MG63 (cell line): ENCODE measurements at regions not wholly inside any gene's neighbourhood (a gene's known extent, or its start where the extent isn't known, plus 50 kb on each side); places are given as distances from the start of the nearest gene placed in this dataset.

Experiments
- DNase-seq: peaks from one replicate; pipeline ENCODE4 v3.0.0-alpha.2; 2020
- H3K27me3 ChIP-seq: fragments of 250-450 bp; sonication (Bioruptor Pico); 2 replicates; pipeline ENCODE4 v1.5.1; 2020; ENCODE audit warnings: mild to moderate bottlenecking, moderate library complexity
- H3K36me3 ChIP-seq: fragments of 250-450 bp; sonication (Bioruptor Pico); 2 replicates; pipeline ENCODE4 v1.5.1; 2020; ENCODE audit warnings: mild to moderate bottlenecking, moderate library complexity
- H3K4me3 ChIP-seq: fragments of 250-450 bp; sonication (Bioruptor Pico); 2 replicates; pipeline ENCODE4 v1.5.1; 2020; ENCODE audit warnings: mild to moderate bottlenecking, moderate library complexity
- H3K9me3 ChIP-seq: fragments of 250-450 bp; sonication (Bioruptor Pico); 2 replicates; pipeline ENCODE4 v1.5.1; 2020; ENCODE audit warnings: mild to moderate bottlenecking, moderate library complexity

- no peaks in the 10 kb centered on the region for H3K36me3 ChIP-seq
- H3K9me3 ChIP-seq: no peaks in the 10 kb centered on the region
- no peak overlapping the region for H3K4me3 ChIP-seq
- DNase-seq: no peak
- no peaks in the 10 kb centered on the region for H3K27me3 ChIP-seq
Observed at GRCh38 chr3:34365771-34366170, 567.3 kb downstream of the PDCD6IP start.

DNA sequence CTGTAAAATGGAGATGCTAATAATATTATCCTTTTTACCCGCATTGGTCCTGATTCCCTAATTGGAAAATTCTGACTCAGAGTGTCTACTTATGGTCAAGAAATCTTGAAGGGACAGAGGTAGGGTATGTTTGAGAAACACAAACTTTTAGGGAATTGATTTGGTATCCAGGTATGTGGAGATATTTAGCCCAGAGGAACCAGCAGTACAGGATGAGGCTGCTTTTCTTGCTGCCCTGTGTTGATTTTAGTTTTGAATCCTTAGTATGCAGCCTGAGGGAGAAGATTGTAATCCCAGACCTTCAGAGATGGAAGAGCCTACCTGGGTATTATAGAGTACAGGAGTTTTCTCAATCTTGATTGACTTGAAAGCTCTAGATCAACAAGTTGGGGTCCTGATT is 569.1 kb downstream of the PDCD6IP start:
- Histone ChIP-seq H3K4me3 (no peak overlapping the region), H3K9me3 (no peaks in the 10 kb centered on the region), H3K36me3 (no peaks in the 10 kb centered on the region), H3K27me3 (no peaks in the 10 kb centered on the region)
- DNase-seq: no peak

- Histone ChIP-seq H3K36me3 (no peaks in the 10 kb centered on the region), H3K9me3 (no peaks in the 10 kb centered on the region), H3K4me3 (no peak overlapping the region), H3K27me3 (no peaks in the 10 kb centered on the region)
- no peak for DNase-seq
Observed at GRCh38 chr3:34374521-34374920, 576.1 kb downstream of the PDCD6IP start.

DNA sequence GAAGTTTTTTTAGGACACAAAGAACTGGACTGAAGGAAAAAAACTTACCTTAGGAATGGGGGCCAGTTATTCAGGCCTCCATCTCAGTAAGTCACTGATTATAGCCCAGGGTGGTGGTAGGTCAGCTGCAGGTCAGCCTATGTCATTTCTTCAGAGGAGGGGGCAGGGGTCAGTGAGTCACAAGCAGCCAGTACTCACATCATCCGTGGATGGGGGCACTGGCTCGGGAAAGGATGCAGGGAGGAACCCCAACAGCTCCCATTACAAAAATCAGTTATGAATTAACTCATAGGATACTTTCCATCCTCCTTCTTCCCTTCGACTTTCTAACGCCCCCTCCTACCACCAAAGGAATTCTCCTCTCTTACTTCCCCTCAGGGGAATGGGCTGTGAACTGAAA is 578.3 kb downstream of the PDCD6IP start:
- H3K9me3 ChIP-seq: no peaks in the 10 kb centered on the region
- no peak overlapping the region for H3K4me3 ChIP-seq
- DNase-seq: no peak
- H3K36me3 ChIP-seq: no peaks in the 10 kb centered on the region
- no peaks in the 10 kb centered on the region for H3K27me3 ChIP-seq

GRCh38 chr3:34377961-34378360 is 579.5 kb downstream of the PDCD6IP start:
- Histone ChIP-seq H3K27me3 (no peaks in the 10 kb centered on the region), H3K9me3 (no peaks in the 10 kb centered on the region), H3K4me3 (no peak overlapping the region), H3K36me3 (no peaks in the 10 kb centered on the region)
- no peak for DNase-seq

GRCh38 chr3:34381243-34381642 is 582.8 kb downstream of the PDCD6IP start:
- DNase-seq: no peak
- no peaks in the 10 kb centered on the region for H3K9me3 ChIP-seq

DNA sequence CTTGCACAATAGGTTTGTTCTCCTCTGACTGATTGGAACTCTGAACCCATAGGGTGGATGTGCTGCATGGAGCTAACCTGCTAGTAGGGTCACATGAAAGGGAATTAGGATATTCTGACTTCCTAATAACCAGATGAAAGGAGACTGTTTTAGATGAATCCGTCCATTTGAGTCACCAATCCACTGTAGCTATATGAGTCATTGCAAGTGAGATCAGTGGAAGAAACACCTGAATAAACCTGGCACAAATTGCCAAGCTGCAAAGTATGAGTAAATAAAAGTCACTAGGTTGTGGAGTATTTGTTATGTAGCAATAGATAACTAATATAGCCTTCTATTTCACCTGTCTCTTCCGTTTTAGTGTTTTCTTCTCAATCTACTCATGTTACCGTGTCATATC is 584.4 kb downstream of the PDCD6IP start:
- H3K9me3 ChIP-seq: no peaks in the 10 kb centered on the region
- DNase-seq: no peak
- no peaks in the 10 kb centered on the region for H3K27me3 ChIP-seq
- no peaks in the 10 kb centered on the region for H3K36me3 ChIP-seq
- H3K4me3 ChIP-seq: no peak overlapping the region

More at GRCh38 chr3:34381243-34381642, 582.8 kb downstream of the PDCD6IP start:
- H3K36me3 ChIP-seq: no peaks in the 10 kb centered on the region
- H3K27me3 ChIP-seq: no peaks in the 10 kb centered on the region
- no peak overlapping the region for H3K4me3 ChIP-seq

GRCh38 chr3:34386309-34386708 is 587.9 kb downstream of the PDCD6IP start:
- DNase-seq: no peak
- no peaks in the 10 kb centered on the region for H3K27me3 ChIP-seq
- H3K9me3 ChIP-seq: no peaks in the 10 kb centered on the region
- no peak overlapping the region for H3K4me3 ChIP-seq
- H3K36me3 ChIP-seq: no peaks in the 10 kb centered on the region

DNA sequence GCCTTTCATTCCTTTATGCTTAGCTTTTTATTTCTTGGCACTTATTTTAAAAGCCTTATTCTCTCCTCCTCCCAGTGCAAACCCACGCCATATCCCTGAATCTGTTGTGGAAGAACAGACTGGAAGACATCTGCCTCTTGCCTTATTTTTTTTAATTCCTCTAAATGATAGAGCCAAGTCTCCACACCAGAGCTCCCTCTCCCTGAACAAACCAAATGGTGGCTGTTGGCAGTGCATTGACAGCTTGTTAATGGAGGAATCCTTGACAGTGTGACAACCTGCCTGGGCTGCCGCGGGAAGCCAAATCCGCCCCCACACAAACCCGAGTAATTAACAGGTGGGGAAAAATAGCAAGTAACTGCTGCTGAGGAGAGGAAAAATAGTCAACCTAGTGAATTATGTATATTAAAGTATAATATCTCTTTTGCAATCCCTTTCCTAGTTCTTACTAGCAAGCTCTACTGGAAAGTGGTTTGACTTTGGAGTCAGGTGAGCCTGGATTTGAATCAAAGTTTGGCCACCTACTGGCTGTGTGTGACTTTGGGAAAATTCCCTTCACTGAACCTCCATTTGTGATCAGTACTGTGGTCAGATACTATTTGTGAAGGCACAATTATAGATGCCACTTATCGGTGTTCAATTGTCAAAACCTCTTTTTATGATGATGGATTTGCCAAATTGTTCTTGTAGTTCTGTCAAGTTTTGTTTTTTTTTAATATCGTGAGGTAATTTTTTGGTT is 589.6 kb downstream of the PDCD6IP start:
- H3K4me3 ChIP-seq: no peak overlapping the region
- no peaks in the 10 kb centered on the region for H3K9me3 ChIP-seq
- H3K36me3 ChIP-seq: no peaks in the 10 kb centered on the region
- H3K27me3 ChIP-seq: no peaks in the 10 kb centered on the region
- DNase-seq: no peak

GRCh38 chr3:34388830-34389229 is 590.4 kb downstream of the PDCD6IP start:
- no peaks in the 10 kb centered on the region for H3K9me3 ChIP-seq
- no peak for DNase-seq
- no peaks in the 10 kb centered on the region for H3K27me3 ChIP-seq
- H3K36me3 ChIP-seq: no peaks in the 10 kb centered on the region
- H3K4me3 ChIP-seq: no peak overlapping the region

GRCh38 chr3:34394978-34395748 is 596.7 kb downstream of the PDCD6IP start:
- H3K36me3 ChIP-seq: no peaks in the 10 kb centered on the region
- H3K27me3 ChIP-seq: no peaks in the 10 kb centered on the region
- H3K4me3 ChIP-seq: no peak overlapping the region
- no peak for DNase-seq
- H3K9me3 ChIP-seq: no peaks in the 10 kb centered on the region

GRCh38 chr3:34396288-34396687 is 597.9 kb downstream of the PDCD6IP start:
- no peak for DNase-seq
- Histone ChIP-seq H3K4me3 (no peak overlapping the region), H3K9me3 (no peaks in the 10 kb centered on the region), H3K36me3 (no peaks in the 10 kb centered on the region), H3K27me3 (no peaks in the 10 kb centered on the region)

GRCh38 chr3:34396956-34397355 is 598.5 kb downstream of the PDCD6IP start:
- Histone ChIP-seq H3K27me3 (no peaks in the 10 kb centered on the region), H3K4me3 (no peak overlapping the region), H3K36me3 (no peaks in the 10 kb centered on the region), H3K9me3 (no peaks in the 10 kb centered on the region)
- no peak for DNase-seq

GRCh38 chr3:34399401-34399800 is 601.0 kb downstream of the PDCD6IP start:
- Histone ChIP-seq H3K36me3 (no peaks in the 10 kb centered on the region), H3K27me3 (no peaks in the 10 kb centered on the region), H3K4me3 (no peak overlapping the region), H3K9me3 (no peaks in the 10 kb centered on the region)
- no peak for DNase-seq

DNA sequence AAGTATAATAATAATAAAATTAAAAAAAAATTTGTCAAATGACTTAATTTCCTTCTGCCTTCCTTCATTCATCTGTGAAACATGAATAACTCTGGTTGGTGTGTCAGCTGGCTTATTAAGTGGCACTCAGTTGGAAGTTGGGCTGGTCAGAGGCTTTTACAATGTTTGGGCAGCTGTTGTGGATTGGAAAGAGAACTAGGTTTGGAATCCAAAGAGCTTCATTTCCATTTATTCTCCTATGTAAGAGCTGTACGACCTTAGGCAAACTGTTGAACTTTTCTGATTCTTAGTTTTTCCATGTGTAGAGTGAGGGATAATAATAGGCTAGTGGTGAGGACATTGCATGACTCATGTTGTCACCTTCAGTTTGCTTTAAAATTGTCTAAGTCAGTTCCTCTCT is 606.7 kb downstream of the PDCD6IP start:
- no peak for DNase-seq
- Histone ChIP-seq H3K4me3 (no peak overlapping the region), H3K9me3 (no peaks in the 10 kb centered on the region), H3K36me3 (no peaks in the 10 kb centered on the region), H3K27me3 (no peaks in the 10 kb centered on the region)

DNA sequence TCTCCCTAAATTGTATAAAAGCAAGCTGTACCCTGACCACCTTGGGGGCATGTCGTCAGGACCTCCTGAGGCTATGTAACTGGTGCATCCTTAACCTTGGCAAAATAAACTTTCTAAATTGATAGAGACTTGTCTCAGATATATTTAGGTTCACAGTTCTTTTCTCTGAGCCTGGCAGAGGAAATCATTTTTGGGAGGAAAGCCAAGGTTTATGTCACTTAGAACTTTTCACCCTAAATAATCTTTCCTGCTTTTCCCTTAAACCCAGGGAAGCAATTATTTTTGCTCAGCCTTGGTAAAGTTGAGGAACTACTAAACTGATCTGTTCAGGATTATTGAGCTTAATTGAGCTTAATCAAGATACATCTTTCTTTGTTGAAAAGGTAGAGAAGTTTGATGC is 608.9 kb downstream of the PDCD6IP start:
- no peak for DNase-seq
- Histone ChIP-seq H3K4me3 (no peak overlapping the region), H3K36me3 (no peaks in the 10 kb centered on the region), H3K27me3 (no peaks in the 10 kb centered on the region), H3K9me3 (no peaks in the 10 kb centered on the region)

GRCh38 chr3:34408088-34408487 is 609.7 kb downstream of the PDCD6IP start:
- Histone ChIP-seq H3K36me3 (no peaks in the 10 kb centered on the region), H3K9me3 (no peaks in the 10 kb centered on the region), H3K4me3 (no peak overlapping the region), H3K27me3 (no peaks in the 10 kb centered on the region)
- DNase-seq: no peak

DNA sequence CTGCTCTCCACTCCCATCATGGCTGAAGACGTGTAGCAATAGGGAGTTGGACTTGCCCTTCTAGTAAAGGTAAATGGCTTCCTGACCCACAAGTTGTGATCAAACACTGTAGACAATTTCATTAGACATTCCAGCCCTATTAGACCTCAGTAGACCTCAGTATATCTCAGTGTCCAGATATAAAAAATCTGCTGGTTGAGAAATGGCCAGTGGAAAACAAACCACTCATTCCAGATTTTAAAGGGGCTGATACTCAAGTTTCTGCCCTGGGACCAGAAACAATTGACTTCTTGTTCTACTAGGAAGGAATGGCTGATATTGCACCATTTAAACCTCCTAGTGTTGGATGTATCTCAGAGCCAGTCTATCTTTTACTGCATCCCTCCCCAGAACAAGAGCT is 613.2 kb downstream of the PDCD6IP start:
- DNase-seq: no peak
- Histone ChIP-seq H3K36me3 (no peaks in the 10 kb centered on the region), H3K27me3 (no peaks in the 10 kb centered on the region), H3K9me3 (no peaks in the 10 kb centered on the region), H3K4me3 (no peak overlapping the region)
